ENCODE measurements at regions not wholly inside any gene's neighbourhood (a gene's known extent, or its start where the extent isn't known, plus 50 kb on each side); places are given as distances from the start of the nearest gene placed in this dataset.
"Not testable (repeated sequence)": the region's sequence is repeated elsewhere in the genome, so short reads cannot be mapped to it uniquely, and the experiment has no call there.

- no peak overlapping the region for H3K27ac ChIP-seq
- TF ChIP-seq CTCF (conservative IDR thresholded peaks at IDR 0.05): no peak
These were observed 247.2 kb downstream of the TMEM121 start for GRCh38 chr14:105773584-105773983.

GRCh38 chr14:105774001-105774400 is 247.6 kb downstream of the TMEM121 start:
- TF ChIP-seq CTCF (conservative IDR thresholded peaks at IDR 0.05): peak; percentile 66
- H3K27ac ChIP-seq: no peak overlapping the region

GRCh38 chr14:105774585-105775348 is 248.4 kb downstream of the TMEM121 start:
- not testable (repeated sequence) for H3K27ac ChIP-seq

GRCh38 chr14:105775349-105775923 is 249.1 kb downstream of the TMEM121 start:
- not testable (repeated sequence) for H3K27ac ChIP-seq

GRCh38 chr14:105776112-105776511 is 249.7 kb downstream of the TMEM121 start:
- not testable (repeated sequence) for H3K27ac ChIP-seq

- TF ChIP-seq CTCF (conservative IDR thresholded peaks at IDR 0.05): no peak
These were observed 250.5 kb downstream of the TMEM121 start for GRCh38 chr14:105776924-105777323.

GRCh38 chr14:105783707-105784106 is 257.3 kb downstream of the TMEM121 start:
- H3K27ac ChIP-seq: no peak overlapping the region
- TF ChIP-seq CTCF (conservative IDR thresholded peaks at IDR 0.05): no peak

More at GRCh38 chr14:105776924-105777323, 250.5 kb downstream of the TMEM121 start:
- H3K27ac ChIP-seq: no peak overlapping the region

- no peak for TF ChIP-seq CTCF (conservative IDR thresholded peaks at IDR 0.05)
- no peak overlapping the region for H3K27ac ChIP-seq
These were observed 267.5 kb downstream of the TMEM121 start for GRCh38 chr14:105793836-105794235.

GRCh38 chr14:105797546-105797945 is 271.2 kb downstream of the TMEM121 start:
- TF ChIP-seq CTCF (conservative IDR thresholded peaks at IDR 0.05): no peak
- H3K27ac ChIP-seq: no peak overlapping the region

All from VCaP (cell line).